ENCODE measurements at regions not wholly inside any gene's neighbourhood (a gene's known extent, or its start where the extent isn't known, plus 50 kb on each side); places are given as distances from the start of the nearest gene placed in this dataset.
A peak's percentile ranks its signal among the peaks of the same experiment; 100 is the strongest.

- TF ChIP-seq CTCF (conservative IDR thresholded peaks at IDR 0.05; ENCODE audit: low read depth, low read length) (peak; percentile 39), FOS (IDR thresholded peaks at IDR 0.05; ENCODE audit: low read depth, low read length) (no peak), POLR2A (IDR thresholded peaks at IDR 0.05; ENCODE audit: low read depth, low read length) (no peak), RAD21 (IDR thresholded peaks at IDR 0.05; ENCODE audit: low read length) (peak; percentile 33; the same call in 1 of the 2 replicates), MAFK (IDR thresholded peaks at IDR 0.05; ENCODE audit: low read depth, low read length) (no peak)
Measured at GRCh38 chr14:65170768-65171507, 68.6 kb upstream of the MAX start.

Measured in IMR-90 (cell line).